HEK293T (cell line): ENCODE measurements at regions not wholly inside any gene's neighbourhood (a gene's known extent, or its start where the extent isn't known, plus 50 kb on each side); places are given as distances from the start of the nearest gene placed in this dataset.

Source experiments
- BHLHE40 ChIP-seq: fragments of 450-650 bp; IDR thresholded peaks from 2 replicates; pipeline ENCODE4 v1.6.1; 2016; ENCODE audit warnings: mild to moderate bottlenecking, moderate library complexity, borderline replicate concordance
- SUZ12 ChIP-seq: fragments of 450-650 bp; IDR thresholded peaks from 2 replicates; pipeline ENCODE4 v1.6.1; 2016; ENCODE audit warnings: mild to moderate bottlenecking

- TF ChIP-seq SUZ12: no peak
- no peak for TF ChIP-seq BHLHE40
Measured at GRCh38 chr13:47774671-47774994, 226.4 kb downstream of the SUCLA2 start.
